ENCODE measurements at regions not wholly inside any gene's neighbourhood (a gene's known extent, or its start where the extent isn't known, plus 50 kb on each side); places are given as distances from the start of the nearest gene placed in this dataset.
A peak's percentile ranks its signal among the peaks of the same experiment; 100 is the strongest.

- WGBS, 3 donors = 85 to 95% (median 86%) methylated on average over 3 of the region's 3 CpGs
- DNase-seq = no peak
- no peak for FAIRE-seq
- no peak overlapping the region for H3K27ac ChIP-seq (ENCODE audit: low read depth in 1 of 3, low read length in 2 of 3)
- no peak overlapping the region for H3K4me3 ChIP-seq (ENCODE audit: low read depth in 1 of 3, low read length in 3 of 3)
- no peaks in the 10 kb centered on the region for H3K27me3 ChIP-seq (ENCODE audit: control insufficient read depth in 3 of 3, insufficient read depth in 3 of 3, low read length in 3 of 3)
- no peaks in the 10 kb centered on the region for H3K36me3 ChIP-seq (ENCODE audit: control insufficient read depth in 3 of 3, insufficient read depth in 2 of 3, low read depth in 1 of 3, low read length in 3 of 3)
- H3K9me3 ChIP-seq (ENCODE audit: control insufficient read depth in 2 of 2, insufficient read depth in 1 of 2, low read depth in 1 of 2, low read length in 1 of 2) = no peaks in the 10 kb centered on the region
- no peaks in the 10 kb centered on the region for H3K4me1 ChIP-seq (ENCODE audit: control insufficient read depth in 3 of 3, insufficient read depth in 2 of 3, low read depth in 1 of 3, low read length in 2 of 3)
Observed at GRCh38 chr11:15810082-15810481, 546.3 kb downstream of the SOX6 start.

- Histone ChIP-seq H3K4me1 (ENCODE audit: control insufficient read depth in 3 of 3, insufficient read depth in 2 of 3, low read depth in 1 of 3, low read length in 2 of 3) (peaks cover 0 to under 1% (median 0%) of the 10 kb centered on the region in 3 donors), H3K4me3 (ENCODE audit: low read depth in 1 of 3, low read length in 3 of 3) (no peak overlapping the region), H3K27ac (ENCODE audit: low read depth in 1 of 3, low read length in 2 of 3) (no peak overlapping the region), H3K9me3 (ENCODE audit: control insufficient read depth in 2 of 2, insufficient read depth in 1 of 2, low read depth in 1 of 2, low read length in 1 of 2) (no peaks in the 10 kb centered on the region), H3K27me3 (ENCODE audit: control insufficient read depth in 3 of 3, insufficient read depth in 3 of 3, low read length in 3 of 3) (no peaks in the 10 kb centered on the region), H3K36me3 (ENCODE audit: control insufficient read depth in 3 of 3, insufficient read depth in 2 of 3, low read depth in 1 of 3, low read length in 3 of 3) (no peaks in the 10 kb centered on the region)
- FAIRE-seq (no peak), DNase-seq (no peak)
- 65 to 73% (median 68%) methylated on average over 2 of the region's 2 CpGs for WGBS, 3 donors
Observed at GRCh38 chr11:15810525-15810924, 545.8 kb downstream of the SOX6 start.

GRCh38 chr11:15815246-15816195, 540.8 kb downstream of the SOX6 start:
- H3K4me3 ChIP-seq (ENCODE audit: low read depth in 1 of 3, low read length in 3 of 3) = no peak overlapping the region
- DNase-seq = peak in 1 of 2 donors; percentile 52
- WGBS, 3 donors = 37 to 59% (median 49%) methylated on average over 4 of the region's 4 CpGs
- no peaks in the 10 kb centered on the region for H3K9me3 ChIP-seq (ENCODE audit: control insufficient read depth in 2 of 2, insufficient read depth in 1 of 2, low read depth in 1 of 2, low read length in 1 of 2)
- no peaks in the 10 kb centered on the region for H3K36me3 ChIP-seq (ENCODE audit: control insufficient read depth in 3 of 3, insufficient read depth in 2 of 3, low read depth in 1 of 3, low read length in 3 of 3)
- peaks cover 2 to 10% (median 4%) of the 10 kb centered on the region in 3 donors for H3K4me1 ChIP-seq (ENCODE audit: control insufficient read depth in 3 of 3, insufficient read depth in 2 of 3, low read depth in 1 of 3, low read length in 2 of 3)
- H3K27me3 ChIP-seq (ENCODE audit: control insufficient read depth in 3 of 3, insufficient read depth in 3 of 3, low read length in 3 of 3) = no peaks in the 10 kb centered on the region
- FAIRE-seq = no peak
- H3K27ac ChIP-seq (ENCODE audit: low read depth in 1 of 3, low read length in 2 of 3) = peak overlapping the region in 1 of 3 donors; percentile 2

GRCh38 chr11:15816260-15816871, 540.0 kb downstream of the SOX6 start:
- H3K27ac ChIP-seq (ENCODE audit: low read depth in 1 of 3, low read length in 2 of 3) = peak overlapping the region in 1 of 3 donors; percentile 27
- peaks cover 0 to 3% of the 10 kb centered on the region in 2 donors for H3K9me3 ChIP-seq (ENCODE audit: control insufficient read depth in 2 of 2, insufficient read depth in 1 of 2, low read depth in 1 of 2, low read length in 1 of 2)
- DNase-seq = peak; percentile 44 to 65
- no peaks in the 10 kb centered on the region for H3K27me3 ChIP-seq (ENCODE audit: control insufficient read depth in 3 of 3, insufficient read depth in 3 of 3, low read length in 3 of 3)
- H3K4me3 ChIP-seq (ENCODE audit: low read depth in 1 of 3, low read length in 3 of 3) = no peak overlapping the region
- no peaks in the 10 kb centered on the region for H3K36me3 ChIP-seq (ENCODE audit: control insufficient read depth in 3 of 3, insufficient read depth in 2 of 3, low read depth in 1 of 3, low read length in 3 of 3)
- peaks cover 2 to 10% (median 4%) of the 10 kb centered on the region in 3 donors for H3K4me1 ChIP-seq (ENCODE audit: control insufficient read depth in 3 of 3, insufficient read depth in 2 of 3, low read depth in 1 of 3, low read length in 2 of 3)
- FAIRE-seq = no peak
- WGBS, 3 donors = 30 to 46% (median 34%) methylated on average over 2 of the region's 2 CpGs

GRCh38 chr11:15817001-15817400, 539.3 kb downstream of the SOX6 start:
- 91 to 97% (median 91%) methylated on average over 5 of the region's 5 CpGs for WGBS, 3 donors
- Histone ChIP-seq H3K4me1 (ENCODE audit: control insufficient read depth in 3 of 3, insufficient read depth in 2 of 3, low read depth in 1 of 3, low read length in 2 of 3) (peaks cover 2 to 10% (median 4%) of the 10 kb centered on the region in 3 donors), H3K4me3 (ENCODE audit: low read depth in 1 of 3, low read length in 3 of 3) (no peak overlapping the region)

GRCh38 chr11:15818132-15818842, 538.1 kb downstream of the SOX6 start:
- FAIRE-seq (no peak), DNase-seq (peak in 1 of 2 donors; percentile 60)
- Histone ChIP-seq H3K27ac (ENCODE audit: low read depth in 1 of 3, low read length in 2 of 3) (peak overlapping the region in 1 of 3 donors; percentile 32), H3K27me3 (ENCODE audit: control insufficient read depth in 3 of 3, insufficient read depth in 3 of 3, low read length in 3 of 3) (no peaks in the 10 kb centered on the region), H3K36me3 (ENCODE audit: control insufficient read depth in 3 of 3, insufficient read depth in 2 of 3, low read depth in 1 of 3, low read length in 3 of 3) (no peaks in the 10 kb centered on the region), H3K4me3 (ENCODE audit: low read depth in 1 of 3, low read length in 3 of 3) (no peak overlapping the region), H3K4me1 (ENCODE audit: control insufficient read depth in 3 of 3, insufficient read depth in 2 of 3, low read depth in 1 of 3, low read length in 2 of 3) (peaks cover 2 to 10% (median 4%) of the 10 kb centered on the region in 3 donors), H3K9me3 (ENCODE audit: control insufficient read depth in 2 of 2, insufficient read depth in 1 of 2, low read depth in 1 of 2, low read length in 1 of 2) (peaks cover 0 to 3% of the 10 kb centered on the region in 2 donors)
- 7 to 33% (median 12%) methylated on average over 6 of the region's 6 CpGs for WGBS, 3 donors

More at GRCh38 chr11:15817001-15817400, 539.3 kb downstream of the SOX6 start:
- DNase-seq (no peak), FAIRE-seq (no peak)
- Histone ChIP-seq H3K27me3 (ENCODE audit: control insufficient read depth in 3 of 3, insufficient read depth in 3 of 3, low read length in 3 of 3) (no peaks in the 10 kb centered on the region), H3K9me3 (ENCODE audit: control insufficient read depth in 2 of 2, insufficient read depth in 1 of 2, low read depth in 1 of 2, low read length in 1 of 2) (peaks cover 0 to 3% of the 10 kb centered on the region in 2 donors), H3K36me3 (ENCODE audit: control insufficient read depth in 3 of 3, insufficient read depth in 2 of 3, low read depth in 1 of 3, low read length in 3 of 3) (no peaks in the 10 kb centered on the region), H3K27ac (ENCODE audit: low read depth in 1 of 3, low read length in 2 of 3) (no peak overlapping the region)

GRCh38 chr11:15819679-15820286, 536.6 kb downstream of the SOX6 start:
- FAIRE-seq (no peak), DNase-seq (peak; percentile 77 to 78)
- H3K4me3 ChIP-seq (ENCODE audit: low read depth in 1 of 3, low read length in 3 of 3) = no peak overlapping the region
- peaks cover 2 to 10% (median 4%) of the 10 kb centered on the region in 3 donors for H3K4me1 ChIP-seq (ENCODE audit: control insufficient read depth in 3 of 3, insufficient read depth in 2 of 3, low read depth in 1 of 3, low read length in 2 of 3)
- peaks cover 0 to 3% of the 10 kb centered on the region in 2 donors for H3K9me3 ChIP-seq (ENCODE audit: control insufficient read depth in 2 of 2, insufficient read depth in 1 of 2, low read depth in 1 of 2, low read length in 1 of 2)
- no peaks in the 10 kb centered on the region for H3K27me3 ChIP-seq (ENCODE audit: control insufficient read depth in 3 of 3, insufficient read depth in 3 of 3, low read length in 3 of 3)
- WGBS, 3 donors = 9 to 26% (median 12%) methylated on average over 8 of the region's 8 CpGs
- H3K36me3 ChIP-seq (ENCODE audit: control insufficient read depth in 3 of 3, insufficient read depth in 2 of 3, low read depth in 1 of 3, low read length in 3 of 3) = no peaks in the 10 kb centered on the region
- no peak overlapping the region for H3K27ac ChIP-seq (ENCODE audit: low read depth in 1 of 3, low read length in 2 of 3)

GRCh38 chr11:15821451-15821850, 534.9 kb downstream of the SOX6 start:
- Histone ChIP-seq H3K36me3 (ENCODE audit: control insufficient read depth in 3 of 3, insufficient read depth in 2 of 3, low read depth in 1 of 3, low read length in 3 of 3) (no peaks in the 10 kb centered on the region), H3K27ac (ENCODE audit: low read depth in 1 of 3, low read length in 2 of 3) (no peak overlapping the region), H3K4me3 (ENCODE audit: low read depth in 1 of 3, low read length in 3 of 3) (no peak overlapping the region), H3K4me1 (ENCODE audit: control insufficient read depth in 3 of 3, insufficient read depth in 2 of 3, low read depth in 1 of 3, low read length in 2 of 3) (peaks cover 0 to 10% (median 2%) of the 10 kb centered on the region in 3 donors), H3K9me3 (ENCODE audit: control insufficient read depth in 2 of 2, insufficient read depth in 1 of 2, low read depth in 1 of 2, low read length in 1 of 2) (peaks cover 0 to 3% of the 10 kb centered on the region in 2 donors), H3K27me3 (ENCODE audit: control insufficient read depth in 3 of 3, insufficient read depth in 3 of 3, low read length in 3 of 3) (no peaks in the 10 kb centered on the region)
- DNase-seq (no peak), FAIRE-seq (no peak)

Data from small intestine (tissue), 7 donors.